GM12872 (cell line): ENCODE measurements at regions not wholly inside any gene's neighbourhood (a gene's known extent, or its start where the extent isn't known, plus 50 kb on each side); places are given as distances from the start of the nearest gene placed in this dataset.

ENCODE experiments used
- TF ChIP-seq, protein P1 (sequence below): IDR thresholded peaks from 3 replicates; pipeline ENCODE4 v1.5.1; 2011; ENCODE audit warnings: low read depth, mild to moderate bottlenecking, low read length, moderate library complexity; ENCODE audit not compliant: insufficient read depth

DNA sequence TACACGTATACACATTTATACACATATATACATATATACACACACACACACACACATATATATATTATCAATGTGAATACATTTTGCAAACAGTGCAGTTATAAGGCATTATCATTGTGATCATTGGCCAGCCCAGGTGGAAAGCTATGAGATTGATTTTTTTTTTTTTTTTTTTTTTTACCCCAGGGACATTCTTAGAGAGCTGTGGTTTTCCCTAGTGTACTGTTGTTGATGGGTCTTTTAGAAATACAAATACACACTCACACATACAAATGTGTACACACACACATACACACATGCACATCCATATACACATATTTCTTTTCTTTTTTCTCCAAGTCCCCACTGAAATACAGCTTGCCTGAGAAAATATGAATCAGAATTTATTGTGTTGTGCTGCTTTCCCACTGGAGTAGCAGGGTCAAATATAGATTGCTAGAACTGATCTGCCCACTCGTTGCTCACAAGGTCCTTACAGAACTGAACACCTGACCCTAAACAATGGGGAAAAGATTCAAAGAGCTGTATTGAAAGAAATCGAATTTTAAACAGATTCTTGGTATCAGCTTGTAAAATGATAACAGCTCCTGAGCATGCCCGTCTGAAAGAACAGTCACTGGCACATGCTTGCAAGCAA is 325.6 kb downstream of the OMA1 start:
- TF ChIP-seq, protein P1, sequence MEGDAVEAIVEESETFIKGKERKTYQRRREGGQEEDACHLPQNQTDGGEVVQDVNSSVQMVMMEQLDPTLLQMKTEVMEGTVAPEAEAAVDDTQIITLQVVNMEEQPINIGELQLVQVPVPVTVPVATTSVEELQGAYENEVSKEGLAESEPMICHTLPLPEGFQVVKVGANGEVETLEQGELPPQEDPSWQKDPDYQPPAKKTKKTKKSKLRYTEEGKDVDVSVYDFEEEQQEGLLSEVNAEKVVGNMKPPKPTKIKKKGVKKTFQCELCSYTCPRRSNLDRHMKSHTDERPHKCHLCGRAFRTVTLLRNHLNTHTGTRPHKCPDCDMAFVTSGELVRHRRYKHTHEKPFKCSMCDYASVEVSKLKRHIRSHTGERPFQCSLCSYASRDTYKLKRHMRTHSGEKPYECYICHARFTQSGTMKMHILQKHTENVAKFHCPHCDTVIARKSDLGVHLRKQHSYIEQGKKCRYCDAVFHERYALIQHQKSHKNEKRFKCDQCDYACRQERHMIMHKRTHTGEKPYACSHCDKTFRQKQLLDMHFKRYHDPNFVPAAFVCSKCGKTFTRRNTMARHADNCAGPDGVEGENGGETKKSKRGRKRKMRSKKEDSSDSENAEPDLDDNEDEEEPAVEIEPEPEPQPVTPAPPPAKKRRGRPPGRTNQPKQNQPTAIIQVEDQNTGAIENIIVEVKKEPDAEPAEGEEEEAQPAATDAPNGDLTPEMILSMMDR, result no peak

DNA sequence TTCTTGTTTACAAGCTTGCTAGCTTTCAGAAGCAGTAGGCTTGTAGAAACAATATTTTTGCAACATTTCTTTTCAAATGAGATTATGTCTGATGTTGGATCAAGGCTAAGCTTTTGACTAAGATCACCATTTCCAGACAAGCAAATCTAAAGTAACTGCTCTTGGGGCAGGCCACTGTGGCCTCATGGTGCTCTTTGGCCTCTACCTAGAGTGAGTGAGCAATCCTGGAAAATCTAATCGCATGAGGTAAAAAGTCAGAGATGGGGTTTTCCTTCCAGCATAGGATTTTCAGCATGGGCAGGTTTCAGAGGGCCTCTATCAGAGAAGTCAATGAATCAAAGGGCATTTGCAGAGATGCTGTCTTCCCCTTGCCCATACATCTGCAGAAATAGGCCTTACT is 331.9 kb downstream of the OMA1 start:
- TF ChIP-seq, protein P1, result no peak

DNA sequence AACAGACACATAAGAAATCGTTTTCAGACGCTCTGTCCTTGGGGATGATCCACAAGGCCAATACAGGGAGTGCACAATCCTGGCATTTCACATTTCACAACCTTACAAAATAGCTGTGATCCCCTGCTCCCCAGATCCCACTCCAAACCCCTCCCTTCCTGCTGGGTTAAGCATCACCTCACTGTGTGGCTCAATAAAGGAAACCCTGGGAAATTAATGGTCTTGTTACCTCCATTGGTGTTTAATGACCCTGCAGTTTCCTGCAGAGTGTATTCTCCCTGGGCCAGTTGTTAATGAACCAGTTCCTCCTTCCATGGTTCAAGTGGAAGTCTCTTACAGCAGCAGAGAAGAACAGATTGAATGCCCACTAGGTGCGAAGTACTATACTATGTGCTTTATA is 334.7 kb downstream of the OMA1 start:
- TF ChIP-seq, protein P1, result no peak

DNA sequence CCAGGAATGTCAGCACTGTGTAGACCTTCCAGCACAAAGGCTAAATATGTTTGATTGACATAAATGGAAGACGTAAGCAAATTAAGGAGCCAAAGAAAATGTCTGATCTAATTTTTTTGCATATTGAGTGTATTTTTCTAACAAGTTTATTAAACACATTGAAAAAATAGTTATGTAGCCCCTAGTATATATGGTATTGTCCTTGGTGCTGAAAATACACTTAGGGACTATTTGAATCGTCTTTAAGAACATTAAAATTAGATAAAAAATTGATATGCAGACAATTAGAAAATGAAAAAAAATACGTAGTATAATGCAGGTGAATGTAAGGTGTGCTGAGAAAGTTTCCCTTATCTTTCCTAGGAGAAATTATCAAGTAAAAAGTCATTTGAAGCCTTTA is 337.0 kb downstream of the OMA1 start:
- TF ChIP-seq, protein P1, result no peak

DNA sequence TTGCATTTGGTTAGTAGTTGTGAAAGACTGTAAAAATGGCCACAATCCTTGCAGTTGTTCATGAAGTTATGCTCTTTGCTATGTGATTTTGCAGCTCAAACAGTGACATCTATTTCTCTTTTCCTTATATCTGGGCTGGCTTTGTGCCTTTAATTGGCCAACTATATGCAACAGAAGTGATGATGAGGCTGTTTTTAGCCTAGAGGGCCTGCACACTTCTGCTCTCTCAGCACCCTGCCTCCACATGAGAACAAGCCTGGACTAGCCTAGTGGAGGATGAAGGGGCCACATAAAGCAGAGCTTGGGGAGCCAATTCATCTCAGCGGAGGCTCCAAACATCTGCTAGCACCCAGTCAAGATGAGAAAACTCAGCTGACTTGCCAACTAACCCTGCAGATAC is 339.8 kb downstream of the OMA1 start:
- TF ChIP-seq, protein P1, result no peak

DNA sequence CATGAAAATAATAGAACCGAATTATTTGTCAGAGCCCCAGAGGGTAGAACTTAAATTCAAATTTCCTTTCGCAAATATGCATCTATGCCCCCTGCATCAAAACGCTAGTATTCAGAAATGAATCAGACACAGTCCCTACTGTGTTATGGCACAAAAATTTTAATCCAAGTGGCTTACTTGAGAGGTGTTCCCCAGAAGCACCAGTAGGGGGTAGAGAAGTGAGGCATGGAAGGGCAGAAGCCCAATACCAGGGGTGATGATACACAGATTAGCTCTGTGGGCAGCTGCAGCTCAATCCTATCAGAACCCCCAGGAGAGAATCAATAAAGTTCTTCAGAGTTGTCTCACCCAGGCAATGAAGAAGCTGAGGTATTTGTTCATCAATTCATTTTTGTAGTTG is 342.2 kb downstream of the OMA1 start:
- TF ChIP-seq, protein P1, result peak; percentile 45

DNA sequence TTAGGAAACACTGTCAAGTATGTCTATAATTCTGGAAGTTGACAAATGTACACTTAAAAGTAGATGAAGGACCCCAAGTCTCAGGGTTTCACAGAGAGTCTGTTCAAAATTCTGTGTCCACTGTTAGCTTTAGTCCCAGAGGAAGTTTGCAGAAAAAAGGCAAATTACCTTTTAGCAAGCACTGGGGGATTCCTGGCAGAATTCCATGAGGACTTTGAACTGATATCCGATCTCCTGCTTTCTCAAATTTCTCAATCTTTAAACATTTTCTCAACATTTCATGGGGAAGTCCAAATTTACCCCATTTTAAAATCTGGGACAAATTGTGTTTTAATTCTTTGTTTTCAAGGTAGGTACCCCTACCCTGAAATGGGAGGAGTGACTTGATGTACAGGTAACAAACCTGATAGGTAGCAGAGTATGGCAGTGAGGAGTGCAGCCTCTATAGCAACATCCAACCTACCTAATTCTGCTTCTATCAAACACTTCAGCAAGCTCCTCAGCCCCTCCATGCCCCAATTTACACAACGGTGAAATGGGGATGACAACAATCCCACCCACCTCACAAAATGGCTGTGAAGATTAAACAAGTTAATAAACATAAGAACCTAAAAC is 344.9 kb downstream of the OMA1 start:
- TF ChIP-seq, protein P1, result no peak
